GM23338 (cell line): ENCODE measurements at regions not wholly inside any gene's neighbourhood (a gene's known extent, or its start where the extent isn't known, plus 50 kb on each side); places are given as distances from the start of the nearest gene placed in this dataset.

ENCODE experiments used
- ATAC-seq: fragments of 200-7000 bp; cut with Tn5 transposase; 3 replicates; pipeline ENCODE4 v1.9.1; 2020
- DNase-seq: peaks from one replicate; pipeline ENCODE4 v3.0.0-alpha.2; 2015; ENCODE audit warnings: low spot score
- H2AFZ ChIP-seq: fragments of 200-600 bp; sonication (generic); 2 replicates; pipeline ENCODE4 v1.8.0; 2016; ENCODE audit warnings: antibody characterized with exemption, mild to moderate bottlenecking, moderate library complexity
- H3F3A ChIP-seq: fragments of 200-600 bp; sonication (generic); replicated peaks from 2 replicates; pipeline ENCODE4 v1.8.0; 2017; ENCODE audit warnings: antibody characterized with exemption, mixed run types, low read depth
- H3K27ac ChIP-seq: fragments of 200-600 bp; sonication (generic); 2 replicates; pipeline ENCODE4 v1.6.1; 2016; ENCODE audit warnings: low read depth
- H3K27me3 ChIP-seq: fragments of 200-600 bp; sonication (generic); 2 replicates; pipeline ENCODE4 v1.8.0; 2016; ENCODE audit warnings: mild to moderate bottlenecking, mixed run types, moderate library complexity; ENCODE audit not compliant: insufficient read depth
- H3K36me3 ChIP-seq: fragments of 200-600 bp; sonication (generic); 2 replicates; pipeline ENCODE4 v1.8.0; 2016; ENCODE audit warnings: mild to moderate bottlenecking; ENCODE audit not compliant: insufficient read depth
- H3K4me1 ChIP-seq: fragments of 200-600 bp; sonication (generic); 2 replicates; pipeline ENCODE4 v1.8.0; 2016; ENCODE audit warnings: mild to moderate bottlenecking, moderate library complexity; ENCODE audit not compliant: insufficient read depth
- H3K4me2 ChIP-seq: fragments of 200-600 bp; sonication (generic); 2 replicates; pipeline ENCODE4 v1.7.1; 2017; ENCODE audit warnings: mixed run types
- H3K4me3 ChIP-seq: fragments of 200-600 bp; sonication (generic); 2 replicates; pipeline ENCODE4 v1.6.1; 2016; ENCODE audit warnings: mixed run types
- H3K79me2 ChIP-seq: fragments of 200-600 bp; sonication (generic); replicated peaks from 2 replicates; pipeline ENCODE4 v1.8.0; 2017; ENCODE audit warnings: mild to moderate bottlenecking; ENCODE audit not compliant: insufficient read depth
- H3K9me2 ChIP-seq: fragments of 200-600 bp; sonication (generic); 2 replicates; pipeline ENCODE4 v1.8.0; 2017; ENCODE audit not compliant: insufficient read depth
- H4K20me1 ChIP-seq: fragments of 200-600 bp; sonication (generic); replicated peaks from 2 replicates; pipeline ENCODE4 v1.8.0; 2017; ENCODE audit warnings: mild to moderate bottlenecking; ENCODE audit not compliant: insufficient read depth
- H3K27ac Mint-ChIP-seq: 2 replicates; pipeline ENCODE4 v1.8.0; 2020; ENCODE audit warnings: inconsistent platforms, mild to moderate bottlenecking, moderate library complexity, mixed read lengths
- H3K27me3 Mint-ChIP-seq: 3 replicates; pipeline ENCODE4 v1.8.0; 2022; ENCODE audit warnings: low read depth, mild to moderate bottlenecking, moderate library complexity, mixed read lengths, inconsistent platforms; ENCODE audit not compliant: insufficient read depth, poor library complexity
- H3K36me3 Mint-ChIP-seq: 3 replicates; pipeline ENCODE4 v1.8.0; 2021; ENCODE audit warnings: low read depth, mild to moderate bottlenecking, inconsistent platforms, moderate library complexity, mixed read lengths
- H3K4me1 Mint-ChIP-seq: 3 replicates; pipeline ENCODE4 v1.8.0; 2020; ENCODE audit warnings: mild to moderate bottlenecking, inconsistent platforms, mixed read lengths
- H3K4me3 Mint-ChIP-seq: 3 replicates; pipeline ENCODE4 v1.8.0; 2021; ENCODE audit warnings: moderate library complexity, mild to moderate bottlenecking, inconsistent platforms, mixed read lengths
- H3K9me3 Mint-ChIP-seq: 3 replicates; pipeline ENCODE4 v1.8.0; 2020; ENCODE audit warnings: moderate library complexity, mild to moderate bottlenecking, inconsistent platforms, mixed read lengths
- CREB1 ChIP-seq: fragments of 250-450 bp; sonication (Bioruptor Pico); IDR thresholded peaks from 2 replicates; pipeline ENCODE4 v1.5.0; 2020; ENCODE audit warnings: low read depth, mild to moderate bottlenecking, moderate library complexity
- CTCF ChIP-seq, 2 experiments: fragments of 200-600 bp in 1 of 2; sonication (generic) in 1 of 2; conservative IDR thresholded peaks; 2 replicates each; pipeline versions ENCODE4 v1.5.1 to v1.6.1; 2016 to 2017; ENCODE audit warnings: antibody characterized with exemption in 2 of 2, low read depth in 2 of 2, mild to moderate bottlenecking in 2 of 2, moderate library complexity in 1 of 2
- ETS1 ChIP-seq: IDR thresholded peaks from 2 replicates; pipeline ENCODE4 v1.6.1; 2016; ENCODE audit warnings: antibody characterized with exemption
- EZH2 ChIP-seq: fragments of 200-600 bp; sonication (generic); IDR thresholded peaks from one replicate; pipeline ENCODE4 v1.8.0; 2017; ENCODE audit warnings: antibody characterized with exemption, mild to moderate bottlenecking, low read depth; ENCODE audit not compliant: unreplicated experiment
- EZH2phosphoT487 ChIP-seq: fragments of 200-600 bp; sonication (generic); IDR thresholded peaks from one replicate; pipeline ENCODE4 v1.8.1; 2018; ENCODE audit warnings: antibody characterized with exemption; ENCODE audit not compliant: unreplicated experiment
- JUNB ChIP-seq: IDR thresholded peaks from one replicate; pipeline ENCODE4 v1.6.1; 2016; ENCODE audit warnings: antibody characterized with exemption; ENCODE audit not compliant: unreplicated experiment
- NANOG ChIP-seq: IDR thresholded peaks from 2 replicates; pipeline ENCODE4 v1.6.1; 2016; ENCODE audit warnings: antibody characterized with exemption, borderline replicate concordance
- POLR2AphosphoS5 ChIP-seq: IDR thresholded peaks from 2 replicates; pipeline ENCODE4 v1.6.1; 2016; ENCODE audit warnings: antibody characterized with exemption, low read depth
- REST ChIP-seq: IDR thresholded peaks from one replicate; pipeline ENCODE4 v1.6.1; 2018; ENCODE audit warnings: antibody characterized with exemption; ENCODE audit not compliant: unreplicated experiment
- STAT1 ChIP-seq: IDR thresholded peaks from one replicate; pipeline ENCODE4 v1.6.1; 2016; ENCODE audit warnings: antibody characterized with exemption; ENCODE audit not compliant: unreplicated experiment
- ZNF114 ChIP-seq: fragments of 250-450 bp; sonication (Bioruptor Pico); IDR thresholded peaks from 2 replicates; pipeline ENCODE4 v1.5.0; 2020; ENCODE audit warnings: mild to moderate bottlenecking, moderate library complexity
- ZNF331 ChIP-seq: fragments of 250-450 bp; sonication (Bioruptor Pico); IDR thresholded peaks from 2 replicates; pipeline ENCODE4 v1.5.0; 2020; ENCODE audit warnings: low read depth, mild to moderate bottlenecking, moderate library complexity
- ZNF462 ChIP-seq: fragments of 250-450 bp; sonication (Bioruptor Pico); IDR thresholded peaks from 2 replicates; pipeline ENCODE4 v1.5.0; 2020; ENCODE audit warnings: mild to moderate bottlenecking, moderate library complexity

GRCh38 chr3:141418751-141419150, 50.4 kb downstream of the ZBTB38 start:
- ATAC-seq = no peak
- Histone ChIP-seq H3K4me1 (no peaks in the 10 kb centered on the region), H3K4me2 (no peak overlapping the region), H3K9me2 (peaks cover 7% of the 10 kb centered on the region; the same call in 1 of the 2 replicates), H3K36me3 (no peaks in the 10 kb centered on the region), H2AFZ (no peak overlapping the region), H3F3A (no peaks in the 10 kb centered on the region), H4K20me1 (no peaks in the 10 kb centered on the region), H3K79me2 (no peaks in the 10 kb centered on the region), H3K4me3 (no peak overlapping the region), H3K27ac (no peak overlapping the region), H3K27me3 (no peaks in the 10 kb centered on the region)
- Mint-ChIP-seq H3K36me3 (no peaks in the 10 kb centered on the region; the same call in 2 of the 3 replicates), H3K27me3 (peaks cover 4% of the 10 kb centered on the region), H3K4me1 (peaks cover 4% of the 10 kb centered on the region), H3K27ac (no peak overlapping the region), H3K9me3 (no peaks in the 10 kb centered on the region), H3K4me3 (no peak overlapping the region)
- DNase-seq = no peak
- no peak for TF ChIP-seq JUNB
- TF ChIP-seq ZNF462 (CRISPR knock-in tag) = no peak
- no peak for TF ChIP-seq ETS1
- no peak for TF ChIP-seq EZH2
- no peak for TF ChIP-seq ZNF114 (CRISPR knock-in tag)
- no peak for TF ChIP-seq ZNF331 (CRISPR knock-in tag)
- TF ChIP-seq NANOG = no peak
- no peak for TF ChIP-seq REST
- no peak for TF ChIP-seq CTCF (conservative IDR thresholded peaks at IDR 0.05; ENCODE audit: low read depth in 2 of 2)
- no peak for TF ChIP-seq STAT1
- TF ChIP-seq CREB1 = no peak
- TF ChIP-seq EZH2phosphoT487 = no peak
- TF ChIP-seq POLR2AphosphoS5 = no peak
